ENCODE measurements at regions not wholly inside any gene's neighbourhood (a gene's known extent, or its start where the extent isn't known, plus 50 kb on each side); places are given as distances from the start of the nearest gene placed in this dataset.

DNA sequence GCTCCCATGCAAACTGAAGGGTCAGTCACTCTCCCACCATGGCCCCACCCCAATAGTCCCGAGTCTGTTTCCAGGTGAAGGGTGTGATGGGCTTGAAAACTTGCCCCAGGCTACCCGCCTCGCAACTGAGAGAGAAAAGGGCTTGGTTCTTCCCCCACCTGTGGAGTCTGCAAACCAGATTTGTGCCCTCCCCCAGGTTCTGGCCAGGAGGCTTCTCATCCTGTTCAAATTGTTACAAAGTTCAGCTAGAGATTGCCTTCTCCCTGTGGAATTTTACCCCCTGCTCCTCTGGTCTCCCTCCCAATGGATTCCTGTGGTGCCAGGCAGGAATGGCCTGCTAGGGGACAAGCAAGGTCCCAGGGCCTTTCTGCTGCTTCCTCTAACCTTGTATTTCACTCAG lies 93.1 kb upstream of the ACO1 start:
- H3K4me3 ChIP-seq (ENCODE audit: low read depth, low read length) = no peak overlapping the region
- TF ChIP-seq CTCF (IDR thresholded peaks at IDR 0.05; ENCODE audit: low read depth, low read length) = no peak

DNA sequence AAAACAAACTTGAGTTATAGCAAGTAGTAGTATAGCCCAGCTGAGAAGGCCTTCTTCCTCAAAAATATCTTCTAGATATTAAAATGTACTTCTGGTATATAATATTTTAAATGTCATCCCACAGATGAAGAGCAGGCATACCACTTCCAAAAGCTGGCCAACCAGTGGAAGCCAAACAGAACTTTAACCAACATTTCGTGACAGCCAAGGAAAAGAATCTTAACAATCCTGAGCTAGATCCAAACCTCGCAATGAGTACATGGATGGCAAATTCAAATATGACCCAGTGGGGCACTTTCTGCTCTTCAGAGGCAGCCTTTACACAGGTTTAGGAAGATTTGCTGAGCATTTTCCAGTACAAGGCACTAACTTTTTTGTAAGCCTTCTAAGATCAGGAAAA lies 91.8 kb upstream of the ACO1 start:
- no peak for TF ChIP-seq CTCF (IDR thresholded peaks at IDR 0.05; ENCODE audit: low read depth, low read length)

DNA sequence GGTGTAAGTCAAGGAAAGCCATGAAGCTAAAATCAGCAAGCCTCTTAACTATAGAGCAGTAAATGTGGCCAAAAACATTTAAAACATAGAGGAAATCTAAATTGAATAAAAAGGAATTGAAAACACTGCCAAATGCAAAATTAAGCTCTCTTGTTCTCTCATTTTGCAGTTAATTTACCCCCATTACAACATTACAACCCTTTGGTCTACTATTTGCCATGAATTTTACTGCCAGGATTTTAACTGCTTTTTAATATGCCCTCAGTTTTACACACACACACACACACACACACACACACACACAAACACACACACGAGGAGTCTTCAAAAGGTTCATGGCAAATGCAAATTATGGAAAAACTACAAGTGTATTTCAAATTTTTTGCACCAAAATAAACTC lies 91.4 kb upstream of the ACO1 start:
- no peak for TF ChIP-seq CTCF (IDR thresholded peaks at IDR 0.05; ENCODE audit: low read depth, low read length)
- no peak overlapping the region for H3K4me3 ChIP-seq (ENCODE audit: low read depth, low read length)

More for the DNA sequence above, 91.8 kb upstream of the ACO1 start:
- H3K4me3 ChIP-seq (ENCODE audit: low read depth, low read length) = no peak overlapping the region

- no peak for TF ChIP-seq CTCF (IDR thresholded peaks at IDR 0.05; ENCODE audit: low read depth, low read length)
- no peak overlapping the region for H3K4me3 ChIP-seq (ENCODE audit: low read depth, low read length)
These were observed 90.3 kb upstream of the ACO1 start for GRCh38 chr9:32294106-32294505.

DNA sequence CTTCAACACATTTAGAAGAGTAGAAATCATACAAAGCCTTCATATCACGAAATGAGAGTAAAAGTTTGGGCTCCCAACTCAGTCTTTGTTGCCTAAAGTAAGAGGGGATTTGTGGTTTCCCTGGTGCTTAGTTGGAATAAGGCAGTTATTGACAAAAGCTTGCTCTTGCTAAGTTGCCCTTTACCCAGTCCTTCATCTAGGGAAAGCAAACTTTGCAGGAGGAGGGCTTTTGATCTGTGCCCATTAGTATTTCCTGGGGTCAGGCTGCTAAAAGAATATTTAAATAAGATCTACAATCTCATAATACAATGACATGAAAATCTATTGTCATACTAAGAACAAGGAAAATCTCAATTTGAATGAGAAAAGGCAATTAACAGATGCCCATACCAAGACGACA lies 84.1 kb upstream of the ACO1 start:
- H3K4me3 ChIP-seq (ENCODE audit: low read depth, low read length) = no peak overlapping the region
- no peak for TF ChIP-seq CTCF (IDR thresholded peaks at IDR 0.05; ENCODE audit: low read depth, low read length)

- no peak for TF ChIP-seq CTCF (IDR thresholded peaks at IDR 0.05; ENCODE audit: low read depth, low read length)
- H3K4me3 ChIP-seq (ENCODE audit: low read depth, low read length) = no peak overlapping the region
These were observed 79.9 kb upstream of the ACO1 start for GRCh38 chr9:32304495-32304894.

- TF ChIP-seq CTCF (IDR thresholded peaks at IDR 0.05; ENCODE audit: low read depth, low read length) = no peak
- no peak overlapping the region for H3K4me3 ChIP-seq (ENCODE audit: low read depth, low read length)
These were observed 78.4 kb upstream of the ACO1 start for GRCh38 chr9:32306006-32306405.

Data from WI38 (cell line).